SK-N-SH treated with all-trans-retinoic acid at 6 μM for 48 hours (cell line): ENCODE measurements at regions not wholly inside any gene's neighbourhood (a gene's known extent, or its start where the extent isn't known, plus 50 kb on each side); places are given as distances from the start of the nearest gene placed in this dataset.

ENCODE experiments used
- ATAC-seq: fragments of 200-7000 bp; cut with Tn5 transposase; 3 replicates; pipeline ENCODE4 v1.9.1; 2020; ENCODE audit warnings: mild to moderate bottlenecking, moderate library complexity
- ARNTL ChIP-seq: fragments of 450-650 bp; formaldehyde crosslinking; IDR thresholded peaks from 2 replicates; pipeline ENCODE4 v1.5.0; 2020; ENCODE audit warnings: low read depth, mild to moderate bottlenecking, moderate library complexity, borderline replicate concordance
- BACH2 ChIP-seq: fragments of 250-450 bp; sonication (Bioruptor Pico); IDR thresholded peaks from 2 replicates; pipeline ENCODE4 v1.9.0; 2021; ENCODE audit warnings: mild to moderate bottlenecking, borderline replicate concordance
- CREB5 ChIP-seq: fragments of 250-450 bp; sonication (Bioruptor Pico); IDR thresholded peaks from 2 replicates; pipeline ENCODE4 v1.5.1; 2020; ENCODE audit warnings: low read depth, mild to moderate bottlenecking, moderate library complexity
- GLIS3 ChIP-seq: fragments of 250-450 bp; sonication (Bioruptor Pico); IDR thresholded peaks from 2 replicates; pipeline ENCODE4 v1.5.0; 2020; ENCODE audit warnings: mild to moderate bottlenecking, moderate library complexity
- OSR1 ChIP-seq: fragments of 250-450 bp; sonication (Bioruptor Pico); IDR thresholded peaks from 2 replicates; pipeline ENCODE4 v1.8.0; 2022; ENCODE audit warnings: moderate library complexity, mild to moderate bottlenecking, inconsistent platforms
- PPARA ChIP-seq: fragments of 250-450 bp; sonication (Bioruptor Pico); IDR thresholded peaks from 2 replicates; pipeline ENCODE4 v1.5.0; 2020; ENCODE audit warnings: mild to moderate bottlenecking, borderline replicate concordance
- RARB ChIP-seq: fragments of 250-450 bp; sonication (Bioruptor Pico); IDR thresholded peaks from 2 replicates; pipeline ENCODE4 v1.8.0; 2021; ENCODE audit warnings: mild to moderate bottlenecking, moderate library complexity
- TCF4 ChIP-seq: fragments of 250-450 bp; sonication (Bioruptor Pico); IDR thresholded peaks from 2 replicates; pipeline ENCODE4 v1.8.0; 2021; ENCODE audit warnings: mild to moderate bottlenecking, moderate library complexity, borderline replicate concordance
- ZC3H10 ChIP-seq: fragments of 250-450 bp; sonication (Bioruptor Pico); IDR thresholded peaks from 2 replicates; pipeline ENCODE4 v1.5.1; 2021; ENCODE audit warnings: mild to moderate bottlenecking, moderate library complexity
- ZFP3 ChIP-seq: fragments of 250-450 bp; sonication (Bioruptor Pico); IDR thresholded peaks from 2 replicates; pipeline ENCODE4 v1.5.0; 2020; ENCODE audit warnings: mild to moderate bottlenecking, moderate library complexity
- ZFP30 ChIP-seq: fragments of 450-650 bp; formaldehyde crosslinking; IDR thresholded peaks from 2 replicates; pipeline ENCODE4 v1.5.0; 2022; ENCODE audit warnings: mild to moderate bottlenecking, moderate library complexity
- ZNF70 ChIP-seq: fragments of 450-650 bp; formaldehyde crosslinking; IDR thresholded peaks from 2 replicates; pipeline ENCODE4 v1.5.0; 2020; ENCODE audit warnings: mild to moderate bottlenecking, moderate library complexity
- ZNF8 ChIP-seq: fragments of 450-650 bp; formaldehyde crosslinking; IDR thresholded peaks from 2 replicates; pipeline ENCODE4 v1.5.0; 2020; ENCODE audit warnings: mild to moderate bottlenecking, moderate library complexity
- TF ChIP-seq, protein P1 (sequence below): fragments of 250-450 bp; sonication (Bioruptor Pico); IDR thresholded peaks from 2 replicates; pipeline ENCODE4 v1.5.0; 2020; ENCODE audit warnings: mild to moderate bottlenecking, moderate library complexity
- TF ChIP-seq, protein P2 (sequence below): fragments of 250-450 bp; sonication (Bioruptor Pico); IDR thresholded peaks from 2 replicates; pipeline ENCODE4 v1.8.0; 2021; ENCODE audit warnings: low read depth, mild to moderate bottlenecking, moderate library complexity, borderline replicate concordance
- TF ChIP-seq, protein P3 (sequence below): fragments of 250-450 bp; sonication (Bioruptor Pico); IDR thresholded peaks from 2 replicates; pipeline ENCODE4 v1.8.0; 2020; ENCODE audit warnings: mild to moderate bottlenecking, moderate library complexity, borderline replicate concordance

DNA sequence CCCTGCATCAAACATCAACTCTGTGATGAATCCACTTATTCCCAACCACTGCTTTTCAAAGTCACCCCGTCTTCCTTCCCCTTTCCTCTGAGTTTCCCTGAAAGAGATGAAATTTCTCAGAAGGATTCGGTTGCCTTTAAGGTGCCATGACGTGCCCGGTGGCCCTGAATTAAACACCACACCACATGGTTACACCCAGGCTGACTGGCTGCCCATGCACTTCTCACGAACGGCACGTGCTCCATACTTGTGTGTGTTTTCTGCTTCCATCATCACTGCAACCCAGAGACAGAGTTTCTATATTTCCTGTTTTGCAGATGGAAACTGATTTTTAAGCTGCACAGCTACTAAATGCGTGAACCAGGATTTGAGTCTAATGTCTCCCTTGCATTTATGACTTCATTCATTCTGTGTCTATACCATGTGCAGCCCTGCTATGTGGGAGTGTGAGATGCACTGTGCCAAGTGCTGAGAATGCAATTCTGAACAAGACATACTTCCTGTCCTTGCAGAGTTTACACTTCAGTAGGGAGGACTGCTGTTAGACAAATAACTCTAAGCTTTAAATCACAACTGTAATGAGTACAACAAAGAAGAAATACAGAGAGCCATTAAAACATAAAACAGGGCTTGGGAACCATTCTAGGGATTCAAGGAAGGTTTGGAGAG lies 162.9 kb downstream of the NXNL2 start:
- TF ChIP-seq ZC3H10: no peak
- TF ChIP-seq OSR1 (CRISPR knock-in tag): no peak
- TF ChIP-seq, protein P1, sequence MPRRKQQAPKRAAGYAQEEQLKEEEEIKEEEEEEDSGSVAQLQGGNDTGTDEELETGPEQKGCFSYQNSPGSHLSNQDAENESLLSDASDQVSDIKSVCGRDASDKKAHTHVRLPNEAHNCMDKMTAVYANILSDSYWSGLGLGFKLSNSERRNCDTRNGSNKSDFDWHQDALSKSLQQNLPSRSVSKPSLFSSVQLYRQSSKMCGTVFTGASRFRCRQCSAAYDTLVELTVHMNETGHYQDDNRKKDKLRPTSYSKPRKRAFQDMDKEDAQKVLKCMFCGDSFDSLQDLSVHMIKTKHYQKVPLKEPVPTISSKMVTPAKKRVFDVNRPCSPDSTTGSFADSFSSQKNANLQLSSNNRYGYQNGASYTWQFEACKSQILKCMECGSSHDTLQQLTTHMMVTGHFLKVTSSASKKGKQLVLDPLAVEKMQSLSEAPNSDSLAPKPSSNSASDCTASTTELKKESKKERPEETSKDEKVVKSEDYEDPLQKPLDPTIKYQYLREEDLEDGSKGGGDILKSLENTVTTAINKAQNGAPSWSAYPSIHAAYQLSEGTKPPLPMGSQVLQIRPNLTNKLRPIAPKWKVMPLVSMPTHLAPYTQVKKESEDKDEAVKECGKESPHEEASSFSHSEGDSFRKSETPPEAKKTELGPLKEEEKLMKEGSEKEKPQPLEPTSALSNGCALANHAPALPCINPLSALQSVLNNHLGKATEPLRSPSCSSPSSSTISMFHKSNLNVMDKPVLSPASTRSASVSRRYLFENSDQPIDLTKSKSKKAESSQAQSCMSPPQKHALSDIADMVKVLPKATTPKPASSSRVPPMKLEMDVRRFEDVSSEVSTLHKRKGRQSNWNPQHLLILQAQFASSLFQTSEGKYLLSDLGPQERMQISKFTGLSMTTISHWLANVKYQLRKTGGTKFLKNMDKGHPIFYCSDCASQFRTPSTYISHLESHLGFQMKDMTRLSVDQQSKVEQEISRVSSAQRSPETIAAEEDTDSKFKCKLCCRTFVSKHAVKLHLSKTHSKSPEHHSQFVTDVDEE (CRISPR knock-in tag): no peak
- TF ChIP-seq ARNTL (CRISPR knock-in tag): no peak
- no peak for TF ChIP-seq PPARA
- TF ChIP-seq GLIS3 (CRISPR knock-in tag): no peak
- TF ChIP-seq ZNF70 (CRISPR knock-in tag): no peak
- TF ChIP-seq, protein P2, sequence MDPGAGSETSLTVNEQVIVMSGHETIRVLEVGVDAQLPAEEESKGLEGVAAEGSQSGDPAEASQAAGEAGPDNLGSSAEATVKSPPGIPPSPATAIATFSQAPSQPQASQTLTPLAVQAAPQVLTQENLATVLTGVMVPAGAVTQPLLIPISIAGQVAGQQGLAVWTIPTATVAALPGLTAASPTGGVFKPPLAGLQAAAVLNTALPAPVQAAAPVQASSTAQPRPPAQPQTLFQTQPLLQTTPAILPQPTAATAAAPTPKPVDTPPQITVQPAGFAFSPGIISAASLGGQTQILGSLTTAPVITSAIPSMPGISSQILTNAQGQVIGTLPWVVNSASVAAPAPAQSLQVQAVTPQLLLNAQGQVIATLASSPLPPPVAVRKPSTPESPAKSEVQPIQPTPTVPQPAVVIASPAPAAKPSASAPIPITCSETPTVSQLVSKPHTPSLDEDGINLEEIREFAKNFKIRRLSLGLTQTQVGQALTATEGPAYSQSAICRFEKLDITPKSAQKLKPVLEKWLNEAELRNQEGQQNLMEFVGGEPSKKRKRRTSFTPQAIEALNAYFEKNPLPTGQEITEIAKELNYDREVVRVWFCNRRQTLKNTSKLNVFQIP (CRISPR knock-in tag): no peak
- no peak for ATAC-seq

- ATAC-seq: no peak
- no peak for TF ChIP-seq BACH2
Measured at GRCh38 chr9:88702985-88703384, 168.0 kb downstream of the NXNL2 start.

DNA sequence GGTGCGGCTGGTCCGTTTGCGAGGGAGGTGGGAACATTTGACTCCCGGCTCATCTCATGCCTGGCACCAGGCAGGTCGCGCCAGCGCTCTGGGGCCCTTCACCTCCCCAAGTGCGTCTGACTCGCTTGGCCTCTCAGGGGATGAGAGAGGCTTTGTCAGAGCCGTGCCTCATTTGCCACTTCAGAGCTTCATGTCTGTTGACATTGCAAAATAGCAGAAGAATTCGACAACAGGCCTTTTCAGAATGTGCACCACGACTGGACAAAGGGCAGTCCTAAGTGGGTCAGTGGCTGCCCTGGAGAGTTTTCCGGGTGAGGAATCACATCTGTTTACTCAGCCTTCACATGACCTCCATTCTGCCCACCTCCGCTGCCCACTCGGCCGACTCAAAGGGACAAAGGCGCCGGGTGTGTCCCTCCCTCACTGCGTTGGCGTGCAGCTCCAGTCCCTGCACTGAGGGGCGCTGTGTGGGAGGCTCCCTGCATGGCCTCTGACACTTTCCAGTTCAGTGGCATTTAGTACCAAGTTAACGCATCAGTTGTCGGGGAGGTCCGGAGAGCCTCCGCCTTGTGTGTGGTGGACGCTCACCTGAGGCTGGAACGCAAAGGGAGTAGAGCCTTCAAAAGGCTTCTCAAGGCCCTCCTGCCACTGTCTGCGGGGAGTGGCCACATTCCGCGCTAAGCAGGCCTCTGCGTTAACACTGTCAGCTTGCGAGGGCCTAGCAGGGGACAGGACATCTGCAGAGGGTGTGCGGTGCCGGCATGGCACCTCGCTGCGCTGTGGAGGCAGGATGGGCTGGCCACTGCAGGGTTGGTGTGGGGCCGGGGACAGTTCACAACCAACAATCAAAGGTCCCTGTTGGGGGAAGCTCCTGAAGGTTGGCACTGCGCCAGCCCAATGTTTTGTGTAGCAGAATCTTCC lies 171.5 kb downstream of the NXNL2 start:
- no peak for ATAC-seq
- TF ChIP-seq ZNF70 (CRISPR knock-in tag) (no peak), TCF4 (CRISPR knock-in tag) (no peak), OSR1 (CRISPR knock-in tag) (no peak), ARNTL (CRISPR knock-in tag) (no peak), ZFP3 (no peak), ZNF8 (CRISPR knock-in tag) (no peak), ZFP30 (no peak), CREB5 (no peak), PPARA (no peak), ZC3H10 (no peak)
- TF ChIP-seq, protein P3, sequence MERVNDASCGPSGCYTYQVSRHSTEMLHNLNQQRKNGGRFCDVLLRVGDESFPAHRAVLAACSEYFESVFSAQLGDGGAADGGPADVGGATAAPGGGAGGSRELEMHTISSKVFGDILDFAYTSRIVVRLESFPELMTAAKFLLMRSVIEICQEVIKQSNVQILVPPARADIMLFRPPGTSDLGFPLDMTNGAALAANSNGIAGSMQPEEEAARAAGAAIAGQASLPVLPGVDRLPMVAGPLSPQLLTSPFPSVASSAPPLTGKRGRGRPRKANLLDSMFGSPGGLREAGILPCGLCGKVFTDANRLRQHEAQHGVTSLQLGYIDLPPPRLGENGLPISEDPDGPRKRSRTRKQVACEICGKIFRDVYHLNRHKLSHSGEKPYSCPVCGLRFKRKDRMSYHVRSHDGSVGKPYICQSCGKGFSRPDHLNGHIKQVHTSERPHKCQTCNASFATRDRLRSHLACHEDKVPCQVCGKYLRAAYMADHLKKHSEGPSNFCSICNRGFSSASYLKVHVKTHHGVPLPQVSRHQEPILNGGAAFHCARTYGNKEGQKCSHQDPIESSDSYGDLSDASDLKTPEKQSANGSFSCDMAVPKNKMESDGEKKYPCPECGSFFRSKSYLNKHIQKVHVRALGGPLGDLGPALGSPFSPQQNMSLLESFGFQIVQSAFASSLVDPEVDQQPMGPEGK (CRISPR knock-in tag): no peak
- TF ChIP-seq, protein P2 (CRISPR knock-in tag): no peak

GRCh38 chr9:88710449-88710848 lies 175.5 kb downstream of the NXNL2 start:
- ATAC-seq: no peak
- no peak for TF ChIP-seq ZFP30
- TF ChIP-seq ZNF8 (CRISPR knock-in tag): no peak
- no peak for TF ChIP-seq RARB (CRISPR knock-in tag)
